HG02588 (cell line): ENCODE measurements at regions not wholly inside any gene's neighbourhood (a gene's known extent, or its start where the extent isn't known, plus 50 kb on each side); places are given as distances from the start of the nearest gene placed in this dataset.
"Not testable (repeated sequence)": the region's sequence is repeated elsewhere in the genome, so short reads cannot be mapped to it uniquely, and the experiment has no call there.

ENCODE experiments used
- ATAC-seq: cut with Tn5 transposase; IDR thresholded peaks from one replicate; pipeline ENCODE4 v1.9.1; 2021; ENCODE audit warnings: mild to moderate bottlenecking, moderate library complexity; ENCODE audit not compliant: unreplicated experiment

DNA sequence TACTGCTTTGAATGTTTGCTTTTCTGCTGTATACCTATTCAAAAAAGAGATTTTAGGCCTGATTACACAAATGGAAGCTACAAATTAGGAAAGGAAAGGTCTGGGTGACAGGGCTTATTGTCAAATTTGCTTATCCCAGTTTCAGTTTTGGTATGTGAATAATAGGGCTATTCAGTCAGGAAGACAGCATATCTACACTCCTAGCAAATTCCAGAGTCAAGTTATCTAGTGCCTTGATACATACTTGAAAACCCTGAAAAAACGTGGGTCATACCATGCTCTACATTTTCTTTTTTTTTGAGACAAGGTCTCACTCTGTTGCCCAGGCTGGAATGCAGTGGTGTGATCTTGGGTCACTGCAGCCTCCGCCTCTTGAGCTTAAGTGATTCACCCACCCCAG lies 59.2 kb upstream of the CCDC180 start:
- not testable (repeated sequence) for ATAC-seq

DNA sequence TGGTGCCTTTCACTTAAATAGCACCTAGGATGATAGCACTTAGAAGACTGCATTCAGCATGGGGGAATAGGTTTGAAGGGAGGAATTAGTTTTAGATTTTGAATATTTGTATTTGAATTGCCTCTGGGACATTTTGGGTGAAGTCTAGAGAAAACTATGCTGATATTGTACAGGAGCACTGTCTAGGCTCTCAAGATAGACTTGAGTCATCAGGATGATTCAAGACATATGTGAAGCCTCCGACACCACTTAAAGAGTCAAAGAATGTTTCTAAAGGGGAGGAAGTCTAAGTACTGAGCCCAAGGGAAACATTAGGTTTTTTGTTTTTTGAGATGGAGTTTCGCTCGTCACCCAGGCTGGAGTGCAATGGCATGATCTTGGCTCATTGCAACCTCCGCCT lies 63.9 kb upstream of the CCDC180 start:
- ATAC-seq, result no peak

DNA sequence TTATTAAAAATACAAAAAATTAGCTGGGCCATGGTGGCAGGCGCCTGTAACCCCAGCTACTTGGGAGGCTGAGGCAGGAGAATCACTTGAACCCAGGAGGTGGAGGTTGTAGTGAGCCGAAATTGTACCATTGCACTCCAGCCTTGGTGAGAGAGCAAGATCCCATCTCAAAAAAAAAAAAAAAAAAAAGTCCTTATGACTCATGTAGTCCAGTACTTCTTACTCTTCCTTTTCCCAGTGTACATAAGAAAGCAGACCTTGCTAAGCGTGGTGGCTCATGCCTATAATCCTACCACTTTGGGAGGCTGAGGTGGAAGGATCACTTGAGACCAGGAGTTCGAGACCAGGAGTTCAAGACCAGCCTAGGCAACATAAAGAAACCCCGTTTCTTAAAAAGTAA lies 66.0 kb upstream of the CCDC180 start:
- ATAC-seq, result not testable (repeated sequence)

DNA sequence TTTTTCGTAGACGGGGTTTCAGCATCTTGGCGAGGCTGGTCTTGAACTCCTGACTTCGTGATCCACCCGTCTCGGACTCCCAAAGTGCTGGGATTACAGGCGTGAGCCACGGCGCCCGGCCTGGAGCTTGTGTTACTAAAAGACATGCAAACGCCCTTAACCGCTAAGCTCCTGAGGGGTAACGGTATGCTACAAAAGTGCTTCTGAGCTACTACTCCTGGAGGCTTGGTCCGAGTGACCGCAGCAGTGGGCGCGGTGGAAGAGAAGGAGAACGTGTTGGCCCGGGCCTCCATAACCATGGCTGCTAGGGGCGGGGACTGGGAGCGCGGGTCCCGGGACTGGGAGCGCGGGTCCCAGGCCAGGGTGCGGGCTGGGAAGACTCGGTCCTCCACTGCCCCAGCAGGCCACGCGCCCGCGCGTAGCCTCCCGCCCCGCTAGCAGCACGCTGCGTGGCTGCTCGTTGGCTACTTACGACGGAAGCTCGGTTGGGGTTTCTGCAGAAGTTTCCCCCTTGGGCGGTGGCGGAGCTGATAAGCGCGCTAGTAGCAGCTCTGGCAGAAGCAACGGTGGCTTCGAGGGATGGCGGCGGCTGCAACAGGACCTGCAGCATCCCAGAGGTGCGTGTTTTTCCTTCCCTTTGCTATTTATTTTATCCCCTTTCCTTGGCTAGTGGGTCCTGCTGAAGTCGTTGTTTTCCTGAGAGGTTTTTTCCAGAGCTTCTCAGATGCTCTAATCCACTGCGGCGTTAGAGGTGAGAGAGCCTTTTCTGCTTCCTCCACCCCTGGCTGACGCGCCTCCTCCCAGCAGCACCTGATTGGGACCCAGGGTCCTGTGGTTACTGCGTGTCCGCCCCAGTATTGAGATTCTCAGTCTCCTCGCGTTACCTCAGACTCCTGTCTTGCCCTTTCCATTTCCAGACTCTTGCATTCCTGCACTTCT lies 69.2 kb upstream of the CCDC180 start:
- no peak for ATAC-seq

DNA sequence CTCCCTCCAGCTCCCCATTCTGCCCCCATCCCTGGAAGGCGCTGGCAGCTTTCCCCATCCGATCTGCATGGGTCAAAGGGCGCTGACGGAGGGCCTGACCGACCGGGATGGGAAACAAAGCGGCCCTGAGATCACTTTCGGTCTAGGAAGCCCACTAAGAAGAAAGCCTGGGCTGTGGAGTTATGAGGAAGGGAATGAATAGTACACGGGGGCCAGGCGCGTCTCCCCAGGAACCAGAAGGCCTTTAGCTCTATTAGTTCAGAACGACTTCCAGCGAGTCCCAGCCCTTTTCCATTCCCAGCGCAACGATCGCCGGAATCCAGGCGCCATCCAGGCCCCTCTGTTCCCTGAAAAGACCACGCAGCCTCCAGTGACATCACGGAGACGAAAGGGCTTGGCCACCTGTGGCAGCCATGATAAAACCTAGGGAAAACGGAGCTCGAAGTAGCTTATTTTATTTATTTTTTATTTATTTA lies 70.1 kb upstream of the CCDC180 start:
- no peak for ATAC-seq

DNA sequence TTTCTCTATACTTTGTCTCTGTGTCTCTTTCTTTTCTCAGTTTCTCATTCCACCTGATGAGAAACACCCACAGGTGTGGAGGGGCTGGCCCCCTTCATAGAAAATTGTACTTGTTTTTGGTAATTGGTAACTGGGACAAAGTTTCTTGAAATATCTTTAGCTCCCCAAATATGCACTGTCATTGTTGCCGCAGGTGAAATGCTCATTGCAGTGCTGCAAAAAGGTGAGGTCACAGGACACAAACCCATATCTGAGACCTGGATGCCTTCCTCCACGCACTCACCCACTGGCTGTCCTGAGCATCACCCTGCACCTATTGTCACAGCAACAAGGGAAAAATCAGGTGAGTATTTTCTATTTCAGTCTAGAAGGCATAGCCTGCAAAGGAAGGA lies 74.5 kb upstream of the CCDC180 start:
- ATAC-seq, result not testable (repeated sequence)

DNA sequence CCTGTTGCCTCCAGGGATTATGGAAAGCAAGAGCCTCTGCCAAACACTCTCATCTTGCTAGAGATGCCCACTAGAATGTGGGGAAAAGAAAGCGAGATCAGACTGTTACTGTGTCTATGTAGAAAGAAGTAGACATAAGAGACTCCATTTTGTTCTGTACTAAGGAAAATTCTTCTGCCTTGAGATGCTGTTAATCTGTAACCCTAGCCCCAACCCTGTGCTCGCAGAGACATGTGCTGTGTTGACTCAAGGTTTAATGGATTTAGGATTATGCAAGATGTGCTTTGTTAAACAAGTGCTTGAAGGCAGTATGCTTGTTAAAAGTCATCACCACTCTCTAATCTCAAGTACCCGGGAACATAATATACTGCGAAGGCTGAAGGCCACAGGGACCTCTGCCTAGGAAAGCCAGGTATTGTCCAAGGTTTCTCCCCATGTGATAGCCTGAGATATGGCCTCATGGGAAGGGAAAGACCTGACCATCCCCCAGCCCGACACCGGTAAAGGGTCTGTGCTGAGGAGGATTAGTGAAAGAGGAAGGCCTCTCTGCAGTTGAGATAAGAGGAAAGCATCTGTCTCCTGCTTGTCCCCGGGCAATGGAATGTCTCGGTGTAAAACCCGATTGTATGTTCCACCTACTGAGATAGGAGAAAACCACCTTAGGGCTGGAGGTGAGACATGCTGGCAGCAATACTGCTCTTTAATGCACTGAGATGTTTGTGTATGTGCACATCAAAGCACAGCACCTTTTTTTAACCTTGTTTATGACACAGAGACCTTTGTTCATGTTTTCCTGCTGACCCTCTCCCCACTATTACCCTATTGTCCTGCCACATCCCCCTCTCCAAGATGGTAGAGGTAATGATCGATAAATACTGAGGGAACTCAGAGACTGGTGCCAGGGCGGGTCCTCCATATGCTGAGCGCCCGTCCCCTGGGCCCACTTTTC lies 75.1 kb upstream of the CCDC180 start:
- not testable (repeated sequence) for ATAC-seq

DNA sequence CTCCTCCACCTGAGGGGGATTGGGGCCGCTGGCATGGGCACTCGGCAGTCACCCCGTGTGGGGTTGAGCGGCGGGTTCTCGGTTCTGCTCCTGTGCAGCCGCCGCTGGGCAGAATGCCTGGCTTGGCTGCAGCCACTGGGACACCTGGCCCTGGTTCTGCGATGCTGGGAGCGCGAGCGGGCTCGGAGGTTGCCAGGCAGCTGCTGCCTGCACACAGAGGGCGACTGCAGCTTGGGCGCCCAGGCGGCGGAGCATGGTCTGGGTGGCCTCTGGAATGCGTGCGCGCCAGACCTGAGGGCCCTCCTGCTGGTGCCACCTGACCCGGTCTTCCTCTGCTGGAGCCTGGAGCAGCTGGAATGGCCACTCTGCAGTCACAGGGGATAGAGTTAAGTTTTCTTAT lies 85.1 kb upstream of the CCDC180 start:
- ATAC-seq, result not testable (repeated sequence)

DNA sequence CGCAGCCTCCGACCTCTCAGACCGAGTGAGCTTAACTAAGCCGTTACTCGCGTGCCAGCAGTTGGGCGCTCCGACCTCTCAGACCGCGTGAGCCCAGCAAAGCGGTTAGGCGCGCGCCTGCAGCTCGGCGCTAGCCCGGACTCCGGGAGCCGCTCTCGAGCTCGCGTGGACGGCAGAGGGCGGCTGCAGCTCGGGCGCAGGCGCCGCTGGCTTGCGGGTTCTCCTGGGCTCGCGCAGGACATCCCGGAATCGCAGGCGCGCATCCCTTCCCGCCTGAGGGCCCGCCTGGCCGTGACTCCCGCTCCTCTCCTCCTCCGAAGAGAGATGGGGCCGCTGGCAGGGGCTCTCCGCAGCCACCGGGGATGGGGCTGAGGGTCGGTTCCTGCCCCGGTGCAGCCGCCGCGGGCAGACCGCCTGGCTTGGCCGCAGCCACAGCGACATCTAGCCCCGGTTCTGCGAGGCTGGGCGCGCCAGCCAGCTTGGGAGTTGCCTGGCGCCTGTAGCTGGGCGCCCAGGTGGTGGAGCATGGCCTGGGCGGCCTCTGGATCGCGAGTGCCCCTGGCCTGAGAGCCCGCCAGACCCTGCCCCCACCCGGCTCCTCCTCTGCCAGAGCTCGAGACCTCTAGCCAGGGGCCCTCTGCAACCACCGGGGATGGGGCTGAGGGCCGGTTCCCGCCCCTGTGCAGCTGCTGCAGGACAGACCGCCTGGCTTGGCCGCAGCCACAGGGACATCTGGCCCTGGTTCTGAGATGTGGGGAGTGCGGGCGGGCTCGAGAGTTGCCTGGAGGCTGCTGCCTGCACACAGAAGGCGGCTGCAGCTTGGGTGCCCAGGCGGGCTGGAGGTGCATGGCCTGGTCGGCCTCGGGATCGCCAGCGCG lies 85.7 kb upstream of the CCDC180 start:
- not testable (repeated sequence) for ATAC-seq

DNA sequence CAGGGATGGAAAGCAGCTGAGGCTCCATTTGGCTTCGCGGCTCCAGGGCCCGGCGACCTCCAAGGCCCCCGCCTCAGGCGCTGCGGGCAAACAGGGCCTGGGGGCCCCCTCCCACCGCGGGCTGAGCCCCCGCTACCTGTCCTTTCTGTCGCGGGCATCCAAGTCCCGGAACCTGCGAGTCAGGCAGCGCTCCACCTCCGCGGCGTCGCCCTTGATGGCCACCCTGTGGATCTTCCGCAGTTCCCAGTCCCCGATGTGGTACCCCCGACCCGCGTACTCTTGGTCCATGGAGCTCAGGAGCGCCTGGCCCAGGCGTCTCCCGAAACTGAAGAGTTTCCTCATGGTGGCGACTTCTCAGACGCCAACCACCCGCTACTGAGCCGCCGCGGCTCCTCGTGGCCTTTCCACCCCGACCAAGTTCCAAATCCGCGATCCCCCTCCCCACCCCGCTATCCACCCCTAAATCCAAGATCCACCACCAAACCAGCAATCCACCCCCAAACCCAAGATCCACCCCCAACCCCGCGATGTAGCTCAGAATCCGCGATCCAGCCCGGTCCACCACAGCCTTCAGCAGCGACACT lies 86.5 kb upstream of the CCDC180 start:
- ATAC-seq, result no peak

DNA sequence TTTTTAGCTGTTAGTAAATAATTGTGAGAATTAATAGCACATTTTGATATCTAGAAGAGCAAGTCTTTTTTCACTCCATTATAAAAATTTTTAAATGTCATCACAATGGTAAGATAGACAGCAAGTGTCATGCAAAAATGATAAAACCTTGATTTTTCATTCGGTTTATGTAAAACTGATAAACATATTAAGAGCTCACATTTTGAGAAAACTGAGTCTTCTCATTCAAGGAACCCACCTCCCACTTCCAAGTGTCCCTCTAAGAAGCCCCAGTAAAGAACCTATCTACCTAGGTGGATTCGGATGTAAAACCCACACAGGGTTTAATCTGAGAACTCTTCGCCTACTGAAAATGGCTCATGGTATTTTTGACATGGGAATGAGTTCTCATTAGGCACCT lies 87.1 kb upstream of the CCDC180 start:
- not testable (repeated sequence) for ATAC-seq

DNA sequence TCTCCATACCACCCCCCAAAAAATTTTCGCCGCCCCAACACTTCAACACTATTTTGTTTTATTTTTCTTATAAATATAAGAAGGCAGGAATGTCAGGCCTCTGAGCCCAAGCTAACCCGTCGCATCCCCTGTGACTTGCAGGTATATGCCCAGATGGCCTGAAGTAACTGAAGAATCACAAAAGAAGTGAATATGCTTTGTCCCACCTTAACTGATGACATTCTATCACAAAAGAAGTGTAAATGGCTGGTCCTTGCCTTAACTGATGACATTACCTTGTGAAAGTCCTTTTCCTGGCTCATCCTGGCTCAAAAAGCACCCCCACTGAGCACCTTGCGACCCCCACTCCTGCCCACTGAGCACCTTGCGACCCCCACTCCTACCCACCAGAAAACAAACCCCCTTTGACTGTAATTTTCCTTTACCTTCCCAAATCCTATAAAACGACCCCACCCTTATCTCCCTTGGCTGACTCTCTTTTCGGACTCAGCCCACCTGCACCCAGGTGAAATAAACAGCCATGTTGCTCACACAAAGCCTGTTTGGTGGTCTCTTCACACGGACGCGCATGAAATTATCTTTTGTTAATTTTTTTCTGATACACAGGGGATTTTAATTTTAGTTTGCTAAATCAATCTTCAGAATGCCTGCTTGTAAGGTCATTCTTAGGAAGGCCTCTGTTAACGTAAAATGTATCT lies 87.9 kb upstream of the CCDC180 start:
- ATAC-seq, result not testable (repeated sequence)

DNA sequence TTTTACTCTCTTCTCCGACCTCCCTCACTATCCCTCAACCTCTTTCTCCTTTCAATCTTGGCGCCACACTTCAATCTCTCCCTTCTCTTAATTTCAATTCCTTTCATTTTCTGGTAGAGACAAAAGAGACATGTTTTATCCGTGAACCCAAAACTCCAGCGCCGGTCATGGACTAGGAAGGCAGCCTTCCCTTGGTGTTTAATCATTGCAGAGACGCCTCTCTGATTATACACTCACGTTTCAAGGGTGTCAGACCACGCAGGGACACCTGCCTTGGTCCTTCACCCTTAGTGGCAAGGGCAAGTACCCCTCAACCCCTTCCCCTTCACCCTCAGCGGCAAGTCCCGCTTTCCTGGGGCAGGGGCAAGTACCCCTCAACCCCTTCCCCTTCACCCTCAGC lies 92.3 kb upstream of the CCDC180 start:
- not testable (repeated sequence) for ATAC-seq

DNA sequence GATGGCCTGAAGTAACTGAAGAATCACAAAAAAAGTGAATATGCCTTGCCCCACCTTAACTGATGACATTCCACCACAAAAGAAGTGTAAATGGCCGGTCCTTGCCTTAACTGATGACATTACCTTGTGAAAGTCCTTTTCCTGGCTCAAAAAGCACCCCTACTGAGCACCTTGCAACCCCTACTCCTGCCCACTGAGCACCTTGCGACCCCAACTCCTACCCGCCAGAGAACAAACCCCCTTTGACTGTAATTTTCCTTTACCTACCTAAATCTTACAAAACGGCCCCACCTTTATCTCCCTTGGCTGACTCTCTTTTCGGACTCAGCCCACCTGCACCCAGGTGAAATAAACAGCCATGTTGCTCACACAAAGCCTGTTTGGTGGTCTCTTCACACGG lies 92.9 kb upstream of the CCDC180 start:
- ATAC-seq, result not testable (repeated sequence)

DNA sequence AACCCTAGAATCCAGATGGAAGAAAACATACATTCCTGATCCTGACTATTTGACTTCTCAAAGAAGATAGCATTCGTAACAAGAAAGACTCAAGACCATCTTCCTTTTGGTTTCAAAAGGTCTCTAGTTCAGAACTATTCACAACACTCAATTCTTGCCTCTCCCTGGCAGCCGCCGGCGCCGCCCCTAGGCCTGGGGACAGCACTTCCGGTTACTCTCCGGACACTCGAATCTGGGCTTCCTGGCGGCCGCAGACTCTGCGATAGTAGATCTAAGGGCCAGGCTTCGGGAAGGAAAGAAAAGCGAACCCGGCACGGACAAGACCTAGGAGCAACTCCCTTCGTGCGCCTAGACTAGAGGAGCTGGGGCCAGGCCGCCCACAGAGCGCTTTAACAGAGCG lies 107.8 kb upstream of the CCDC180 start:
- ATAC-seq, result not testable (repeated sequence)

DNA sequence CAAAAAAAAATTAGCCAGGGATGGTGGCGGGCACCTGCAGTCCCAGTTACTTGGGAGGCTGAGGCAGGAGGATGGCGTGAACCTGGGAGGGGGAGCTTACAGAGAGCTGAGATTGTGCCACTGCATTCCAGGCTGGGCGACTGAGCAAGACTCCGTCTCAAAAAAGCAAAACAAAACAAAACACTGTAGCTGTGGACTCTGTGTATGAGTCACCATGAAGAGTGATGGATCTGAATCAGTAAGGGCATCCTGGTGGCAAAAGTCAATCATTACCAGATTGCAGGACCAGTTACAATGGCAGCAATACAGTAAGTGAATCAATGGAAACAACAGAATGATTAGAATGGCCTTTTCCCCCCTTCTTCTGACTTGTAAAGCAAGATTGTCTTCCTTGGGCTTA lies 113.7 kb upstream of the CCDC180 start:
- ATAC-seq, result not testable (repeated sequence)

DNA sequence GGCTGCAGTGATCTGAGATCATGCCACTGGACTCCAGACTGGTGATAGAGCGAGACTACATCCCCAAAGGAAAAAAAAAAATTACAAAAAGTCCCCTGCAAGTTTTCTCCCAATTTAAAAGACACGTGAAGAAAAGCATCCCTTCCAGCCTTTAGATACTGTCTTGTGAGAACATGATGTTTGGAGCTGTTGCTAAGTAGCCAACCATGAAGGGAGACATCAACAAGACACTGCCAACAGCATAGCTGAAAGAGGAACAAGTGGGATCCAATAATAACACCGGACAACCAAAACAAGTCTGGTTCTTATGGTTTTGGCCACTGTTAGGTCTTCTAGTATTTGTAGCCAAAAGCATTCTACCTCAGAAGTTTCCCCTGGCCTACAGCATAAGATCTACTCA lies 118.9 kb upstream of the CCDC180 start:
- ATAC-seq, result no peak

DNA sequence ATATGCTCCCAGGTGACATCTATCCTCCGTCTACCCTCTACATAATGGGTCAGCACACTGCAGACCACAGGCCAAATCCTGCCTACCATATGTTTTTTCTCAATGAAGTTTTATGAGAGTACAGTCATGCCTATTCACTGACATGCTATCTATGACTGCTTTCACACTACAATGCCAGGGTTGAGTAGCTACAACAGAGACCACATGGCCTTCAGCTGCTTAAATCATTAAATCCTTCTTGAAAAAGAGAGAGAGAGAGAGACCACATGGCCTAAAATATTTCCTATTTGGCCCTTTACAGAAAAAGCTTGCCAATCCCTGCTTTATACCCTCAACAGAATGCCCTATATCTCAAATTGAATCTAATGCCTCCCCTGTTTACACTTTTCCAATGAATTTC lies 119.8 kb upstream of the CCDC180 start:
- not testable (repeated sequence) for ATAC-seq

DNA sequence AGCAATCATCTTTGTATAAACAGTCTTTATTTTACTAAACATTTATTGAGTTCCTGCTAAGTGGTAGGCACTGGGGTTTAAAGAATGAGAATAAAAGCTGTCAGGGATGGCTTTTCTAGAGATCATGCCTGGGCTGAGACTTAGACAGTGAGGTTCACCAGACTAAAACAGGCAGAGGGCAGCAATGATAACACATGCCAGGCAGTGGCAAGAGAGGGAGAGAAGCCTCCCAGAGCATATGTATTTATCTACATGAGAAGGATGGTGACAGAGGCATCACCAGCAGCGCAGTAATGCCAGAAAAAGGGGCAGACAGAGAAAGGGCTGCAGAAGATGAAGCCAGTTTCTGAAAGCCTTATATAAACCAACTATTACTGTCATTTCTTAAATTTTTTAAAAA lies 121.0 kb upstream of the CCDC180 start:
- ATAC-seq, result no peak
